ENCODE measurements at regions not wholly inside any gene's neighbourhood (a gene's known extent, or its start where the extent isn't known, plus 50 kb on each side); places are given as distances from the start of the nearest gene placed in this dataset.

DNA sequence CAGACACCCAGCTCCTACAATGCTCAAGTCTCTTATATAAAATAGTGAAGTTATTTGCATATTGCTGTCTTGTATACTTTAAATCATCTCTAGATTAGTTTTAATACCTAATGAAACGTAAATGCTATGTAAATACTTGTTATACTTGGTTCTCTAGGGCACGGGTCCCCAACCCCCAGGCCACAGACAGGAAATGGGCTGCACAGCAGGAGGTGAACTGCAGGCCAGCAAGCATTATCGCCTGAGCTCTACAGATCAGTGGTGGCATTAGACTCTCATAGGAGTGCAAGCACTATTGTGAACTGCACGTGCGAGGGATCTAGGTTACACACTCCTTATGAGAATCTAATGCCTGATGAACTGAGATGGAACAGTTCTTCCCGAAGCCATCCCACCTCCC, 395.9 kb upstream of the EMCN start:
- H3K27me3 Mint-ChIP-seq (ENCODE audit: low read depth) = 0 out of 2 replicates have a peak, but pooled peaks cover 6% of the 10 kb centered on the region
- no peak for TF ChIP-seq GABPB1 (CRISPR knock-in tag; IDR thresholded peaks at IDR 0.05)
- no peak for TF ChIP-seq SOX15 (CRISPR knock-in tag; IDR thresholded peaks at IDR 0.05)
- TF ChIP-seq ZNF671 (CRISPR knock-in tag; IDR thresholded peaks at IDR 0.05) = no peak
- TF ChIP-seq FOXK1 (CRISPR knock-in tag; IDR thresholded peaks at IDR 0.05) = no peak
- TF ChIP-seq, protein P1, sequence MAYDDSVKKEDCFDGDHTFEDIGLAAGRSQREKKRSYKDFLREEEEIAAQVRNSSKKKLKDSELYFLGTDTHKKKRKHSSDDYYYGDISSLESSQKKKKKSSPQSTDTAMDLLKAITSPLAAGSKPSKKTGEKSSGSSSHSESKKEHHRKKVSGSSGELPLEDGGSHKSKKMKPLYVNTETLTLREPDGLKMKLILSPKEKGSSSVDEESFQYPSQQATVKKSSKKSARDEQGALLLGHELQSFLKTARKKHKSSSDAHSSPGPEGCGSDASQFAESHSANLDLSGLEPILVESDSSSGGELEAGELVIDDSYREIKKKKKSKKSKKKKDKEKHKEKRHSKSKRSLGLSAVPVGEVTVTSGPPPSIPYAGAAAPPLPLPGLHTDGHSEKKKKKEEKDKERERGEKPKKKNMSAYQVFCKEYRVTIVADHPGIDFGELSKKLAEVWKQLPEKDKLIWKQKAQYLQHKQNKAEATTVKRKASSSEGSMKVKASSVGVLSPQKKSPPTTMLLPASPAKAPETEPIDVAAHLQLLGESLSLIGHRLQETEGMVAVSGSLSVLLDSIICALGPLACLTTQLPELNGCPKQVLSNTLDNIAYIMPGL (CRISPR knock-in tag; IDR thresholded peaks at IDR 0.05) = no peak
- TF ChIP-seq, protein P2, sequence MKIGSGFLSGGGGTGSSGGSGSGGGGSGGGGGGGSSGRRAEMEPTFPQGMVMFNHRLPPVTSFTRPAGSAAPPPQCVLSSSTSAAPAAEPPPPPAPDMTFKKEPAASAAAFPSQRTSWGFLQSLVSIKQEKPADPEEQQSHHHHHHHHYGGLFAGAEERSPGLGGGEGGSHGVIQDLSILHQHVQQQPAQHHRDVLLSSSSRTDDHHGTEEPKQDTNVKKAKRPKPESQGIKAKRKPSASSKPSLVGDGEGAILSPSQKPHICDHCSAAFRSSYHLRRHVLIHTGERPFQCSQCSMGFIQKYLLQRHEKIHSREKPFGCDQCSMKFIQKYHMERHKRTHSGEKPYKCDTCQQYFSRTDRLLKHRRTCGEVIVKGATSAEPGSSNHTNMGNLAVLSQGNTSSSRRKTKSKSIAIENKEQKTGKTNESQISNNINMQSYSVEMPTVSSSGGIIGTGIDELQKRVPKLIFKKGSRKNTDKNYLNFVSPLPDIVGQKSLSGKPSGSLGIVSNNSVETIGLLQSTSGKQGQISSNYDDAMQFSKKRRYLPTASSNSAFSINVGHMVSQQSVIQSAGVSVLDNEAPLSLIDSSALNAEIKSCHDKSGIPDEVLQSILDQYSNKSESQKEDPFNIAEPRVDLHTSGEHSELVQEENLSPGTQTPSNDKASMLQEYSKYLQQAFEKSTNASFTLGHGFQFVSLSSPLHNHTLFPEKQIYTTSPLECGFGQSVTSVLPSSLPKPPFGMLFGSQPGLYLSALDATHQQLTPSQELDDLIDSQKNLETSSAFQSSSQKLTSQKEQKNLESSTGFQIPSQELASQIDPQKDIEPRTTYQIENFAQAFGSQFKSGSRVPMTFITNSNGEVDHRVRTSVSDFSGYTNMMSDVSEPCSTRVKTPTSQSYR (CRISPR knock-in tag; IDR thresholded peaks at IDR 0.05) = 0 out of 2 replicates have a peak, but pooled peaks have one; percentile 51
- no peak for TF ChIP-seq NFE2L1 (CRISPR knock-in tag; IDR thresholded peaks at IDR 0.05)
- TF ChIP-seq NR2C2 (CRISPR knock-in tag; IDR thresholded peaks at IDR 0.05) = no peak
- TF ChIP-seq, protein P3, sequence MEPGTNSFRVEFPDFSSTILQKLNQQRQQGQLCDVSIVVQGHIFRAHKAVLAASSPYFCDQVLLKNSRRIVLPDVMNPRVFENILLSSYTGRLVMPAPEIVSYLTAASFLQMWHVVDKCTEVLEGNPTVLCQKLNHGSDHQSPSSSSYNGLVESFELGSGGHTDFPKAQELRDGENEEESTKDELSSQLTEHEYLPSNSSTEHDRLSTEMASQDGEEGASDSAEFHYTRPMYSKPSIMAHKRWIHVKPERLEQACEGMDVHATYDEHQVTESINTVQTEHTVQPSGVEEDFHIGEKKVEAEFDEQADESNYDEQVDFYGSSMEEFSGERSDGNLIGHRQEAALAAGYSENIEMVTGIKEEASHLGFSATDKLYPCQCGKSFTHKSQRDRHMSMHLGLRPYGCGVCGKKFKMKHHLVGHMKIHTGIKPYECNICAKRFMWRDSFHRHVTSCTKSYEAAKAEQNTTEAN (CRISPR knock-in tag; IDR thresholded peaks at IDR 0.05) = 0 out of 2 replicates have a peak, but pooled peaks have one; percentile 86
- no peak for TF ChIP-seq TEAD4 (CRISPR knock-in tag; IDR thresholded peaks at IDR 0.05)
- TF ChIP-seq, protein P4, sequence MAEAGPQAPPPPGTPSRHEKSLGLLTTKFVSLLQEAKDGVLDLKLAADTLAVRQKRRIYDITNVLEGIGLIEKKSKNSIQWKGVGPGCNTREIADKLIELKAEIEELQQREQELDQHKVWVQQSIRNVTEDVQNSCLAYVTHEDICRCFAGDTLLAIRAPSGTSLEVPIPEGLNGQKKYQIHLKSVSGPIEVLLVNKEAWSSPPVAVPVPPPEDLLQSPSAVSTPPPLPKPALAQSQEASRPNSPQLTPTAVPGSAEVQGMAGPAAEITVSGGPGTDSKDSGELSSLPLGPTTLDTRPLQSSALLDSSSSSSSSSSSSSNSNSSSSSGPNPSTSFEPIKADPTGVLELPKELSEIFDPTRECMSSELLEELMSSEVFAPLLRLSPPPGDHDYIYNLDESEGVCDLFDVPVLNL (CRISPR knock-in tag; IDR thresholded peaks at IDR 0.05; ENCODE audit: borderline replicate concordance, low read depth) = no peak
- H3K9me3 Mint-ChIP-seq = peaks cover 38% of the 10 kb centered on the region
- ChIA-PET POLR2A (no interaction called here), CTCF (interaction anchor here (0.8 kb wide), 1 partner anchor 65 kb away, joined by 4 read pairs; no protein-coding TSS in a partner anchor)
- H3K36me3 Mint-ChIP-seq = peaks cover 31% of the 10 kb centered on the region
- no peak overlapping the region for H3K27ac Mint-ChIP-seq
- ATAC-seq (peak; percentile 91), DNase-seq (ENCODE audit: low spot score) (peak; percentile 63)
- peaks cover 23% of the 10 kb centered on the region for H3K4me1 Mint-ChIP-seq
- peak overlapping the region; percentile 22; the same call in 1 of the 2 replicates for H3K4me3 Mint-ChIP-seq

DNA sequence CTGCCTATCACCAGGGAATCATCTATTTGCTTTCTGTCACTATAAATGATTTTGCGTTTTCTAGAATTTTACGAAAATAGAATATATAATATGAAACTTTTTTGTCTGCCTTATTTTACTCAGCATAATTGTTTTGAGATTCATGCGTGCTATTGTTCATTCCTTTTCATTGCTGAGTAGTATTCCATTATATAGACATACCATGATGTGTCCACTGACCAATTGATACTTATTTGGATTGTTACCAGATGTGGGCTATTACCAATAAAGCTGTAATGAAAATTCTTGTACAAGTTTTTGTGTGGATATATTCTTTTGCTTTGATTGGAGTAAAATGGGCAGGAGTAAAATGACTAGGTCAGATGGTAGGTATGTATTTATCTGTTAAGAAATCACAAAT, 390.7 kb upstream of the EMCN start:
- Mint-ChIP-seq H3K27ac (no peak overlapping the region), H3K27me3 (ENCODE audit: low read depth) (no peaks in the 10 kb centered on the region), H3K4me3 (no peak overlapping the region), H3K4me1 (peaks cover 12% of the 10 kb centered on the region), H3K36me3 (no peaks in the 10 kb centered on the region), H3K9me3 (peaks cover 10% of the 10 kb centered on the region)
- ATAC-seq (no peak), DNase-seq (ENCODE audit: low spot score) (no peak)
- ChIA-PET POLR2A (no interaction called here), CTCF (no interaction called here)
- TF ChIP-seq NFYB (CRISPR knock-in tag; conservative IDR thresholded peaks at IDR 0.05; ENCODE audit: low read depth) (no peak), FOXK1 (CRISPR knock-in tag; IDR thresholded peaks at IDR 0.05) (no peak), ATF1 (CRISPR knock-in tag; IDR thresholded peaks at IDR 0.05) (no peak), TCF7 (CRISPR knock-in tag; IDR thresholded peaks at IDR 0.05; ENCODE audit: low read depth) (no peak), ZNF138 (CRISPR knock-in tag; conservative IDR thresholded peaks at IDR 0.05) (no peak), MXD4 (CRISPR knock-in tag; IDR thresholded peaks at IDR 0.05; ENCODE audit: borderline replicate concordance) (no peak)
